Ectodermal cell (in vitro differentiated cells): ENCODE measurements at regions not wholly inside any gene's neighbourhood (a gene's known extent, or its start where the extent isn't known, plus 50 kb on each side); places are given as distances from the start of the nearest gene placed in this dataset.

ENCODE experiments used
- H3K27ac ChIP-seq: 2 replicates; pipeline ENCODE4 v1.7.0; 2013; ENCODE audit warnings: mild to moderate bottlenecking, low read depth, low read length; ENCODE audit not compliant: insufficient read depth, poor library complexity, severe bottlenecking
- H3K27me3 ChIP-seq: 2 replicates; pipeline ENCODE4 v1.7.0; 2013; ENCODE audit warnings: mild to moderate bottlenecking, low read length; ENCODE audit not compliant: insufficient read depth, control insufficient read depth, poor library complexity, severe bottlenecking
- H3K36me3 ChIP-seq: one replicate; pipeline ENCODE4 v1.7.0; 2013; ENCODE audit warnings: low read length; ENCODE audit not compliant: control insufficient read depth, insufficient read depth
- H3K4me1 ChIP-seq: one replicate; pipeline ENCODE4 v1.7.0; 2013; ENCODE audit warnings: low read length; ENCODE audit not compliant: control insufficient read depth, insufficient read depth
- H3K4me3 ChIP-seq: 2 replicates; pipeline ENCODE4 v1.7.0; 2013; ENCODE audit warnings: low read depth, low read length, control low read depth; ENCODE audit not compliant: insufficient read depth
- H3K9me3 ChIP-seq: 2 replicates; pipeline ENCODE4 v1.7.0; 2013; ENCODE audit warnings: mild to moderate bottlenecking, low read length, moderate library complexity; ENCODE audit not compliant: control insufficient read depth
- WGBS, 2 experiments: methylation state at CpG; one replicate each; pipeline ENCODE4 v1.1.7; 2013; ENCODE audit warnings: missing lambda C conversion rate in 2 of 2; 5-methylcytosine and 5-hydroxymethylcytosine counted together

- WGBS, 2 experiments, result 65 to 87% methylated on average over 2 to 4 of the region's 4 CpGs
- H3K27ac ChIP-seq, result no peak overlapping the region
- no peak overlapping the region for H3K4me3 ChIP-seq
- H3K4me1 ChIP-seq, result no peaks in the 10 kb centered on the region
- H3K36me3 ChIP-seq, result no peaks in the 10 kb centered on the region
- no peaks in the 10 kb centered on the region for H3K27me3 ChIP-seq
- no peaks in the 10 kb centered on the region for H3K9me3 ChIP-seq
These were observed 130.8 kb upstream of the BMP4 start for GRCh38 chr14:54087376-54087775.

- Histone ChIP-seq H3K27ac (no peak overlapping the region), H3K4me3 (no peak overlapping the region), H3K4me1 (no peaks in the 10 kb centered on the region), H3K27me3 (no peaks in the 10 kb centered on the region), H3K9me3 (no peaks in the 10 kb centered on the region), H3K36me3 (no peaks in the 10 kb centered on the region)
- WGBS, 2 experiments, result 93 to 100% methylated on average over 2 to 3 of the region's 3 CpGs
These were observed 131.6 kb upstream of the BMP4 start for GRCh38 chr14:54088271-54088670.

- WGBS, 2 experiments, result 89 to 92% methylated on average over 1 of the region's 1 CpG
- H3K27ac ChIP-seq, result no peak overlapping the region
- no peaks in the 10 kb centered on the region for H3K9me3 ChIP-seq
- H3K4me1 ChIP-seq, result no peaks in the 10 kb centered on the region
- no peaks in the 10 kb centered on the region for H3K27me3 ChIP-seq
- no peaks in the 10 kb centered on the region for H3K36me3 ChIP-seq
- no peak overlapping the region for H3K4me3 ChIP-seq
These were observed 133.6 kb upstream of the BMP4 start for GRCh38 chr14:54090274-54090673.

GRCh38 chr14:54094765-54095164, 138.1 kb upstream of the BMP4 start:
- Histone ChIP-seq H3K36me3 (no peaks in the 10 kb centered on the region), H3K27ac (no peak overlapping the region), H3K27me3 (no peaks in the 10 kb centered on the region), H3K4me3 (no peak overlapping the region), H3K4me1 (no peaks in the 10 kb centered on the region), H3K9me3 (no peaks in the 10 kb centered on the region)

- no peak overlapping the region for H3K4me3 ChIP-seq
- no peaks in the 10 kb centered on the region for H3K4me1 ChIP-seq
- WGBS, 2 experiments, result 85% methylated on average over 2 of the region's 2 CpGs; no CpG with 5 or more reads in 1 of the 2 experiments
- no peaks in the 10 kb centered on the region for H3K9me3 ChIP-seq
- no peaks in the 10 kb centered on the region for H3K36me3 ChIP-seq
- no peak overlapping the region for H3K27ac ChIP-seq
- no peaks in the 10 kb centered on the region for H3K27me3 ChIP-seq
These were observed 141.9 kb upstream of the BMP4 start for GRCh38 chr14:54098536-54098935.

GRCh38 chr14:54102051-54102456, 145.4 kb upstream of the BMP4 start:
- no peaks in the 10 kb centered on the region for H3K36me3 ChIP-seq
- peaks cover 4% of the 10 kb centered on the region for H3K4me1 ChIP-seq
- WGBS, 2 experiments, result 84 to 90% methylated on average over 4 of the region's 4 CpGs
- H3K27ac ChIP-seq, result no peak overlapping the region
- no peak overlapping the region for H3K4me3 ChIP-seq
- H3K9me3 ChIP-seq, result no peaks in the 10 kb centered on the region
- no peaks in the 10 kb centered on the region for H3K27me3 ChIP-seq

GRCh38 chr14:54102530-54102929, 145.9 kb upstream of the BMP4 start:
- Histone ChIP-seq H3K4me3 (no peak overlapping the region), H3K36me3 (no peaks in the 10 kb centered on the region), H3K27me3 (no peaks in the 10 kb centered on the region), H3K4me1 (peaks cover 8% of the 10 kb centered on the region), H3K27ac (no peak overlapping the region), H3K9me3 (no peaks in the 10 kb centered on the region)

GRCh38 chr14:54104601-54105145, 148.0 kb upstream of the BMP4 start:
- Histone ChIP-seq H3K36me3 (no peaks in the 10 kb centered on the region), H3K4me3 (no peak overlapping the region), H3K27ac (no peak overlapping the region), H3K9me3 (no peaks in the 10 kb centered on the region), H3K4me1 (peaks cover 8% of the 10 kb centered on the region), H3K27me3 (no peaks in the 10 kb centered on the region)
- WGBS, 2 experiments, result 94 to 100% methylated on average over 2 to 3 of the region's 3 CpGs

GRCh38 chr14:54105406-54105805, 148.8 kb upstream of the BMP4 start:
- H3K4me1 ChIP-seq, result peaks cover 8% of the 10 kb centered on the region
- WGBS, 2 experiments, result 95 to 98% methylated on average over 2 of the region's 2 CpGs
- H3K4me3 ChIP-seq, result no peak overlapping the region
- H3K27ac ChIP-seq, result no peak overlapping the region
- no peaks in the 10 kb centered on the region for H3K36me3 ChIP-seq
- H3K9me3 ChIP-seq, result no peaks in the 10 kb centered on the region
- H3K27me3 ChIP-seq, result no peaks in the 10 kb centered on the region

- Histone ChIP-seq H3K27me3 (no peaks in the 10 kb centered on the region), H3K36me3 (no peaks in the 10 kb centered on the region), H3K9me3 (no peaks in the 10 kb centered on the region), H3K27ac (no peak overlapping the region), H3K4me3 (no peak overlapping the region), H3K4me1 (peaks cover 8% of the 10 kb centered on the region)
- WGBS, 2 experiments, result 79 to 89% methylated on average over 2 of the region's 2 CpGs
These were observed 149.3 kb upstream of the BMP4 start for GRCh38 chr14:54105898-54106297.
